Brain microvascular endothelial cell (primary cell): ENCODE measurements at regions not wholly inside any gene's neighbourhood (a gene's known extent, or its start where the extent isn't known, plus 50 kb on each side); places are given as distances from the start of the nearest gene placed in this dataset.

ENCODE experiments used
- DNase-seq: peaks from one replicate; pipeline ENCODE4 v3.0.0-alpha.2; 2020
- H3K27ac ChIP-seq: fragments of 250-450 bp; sonication (Bioruptor Pico); 2 replicates; pipeline ENCODE4 v1.5.1; 2020; ENCODE audit warnings: mild to moderate bottlenecking, moderate library complexity
- H3K27me3 ChIP-seq: fragments of 250-450 bp; sonication (Bioruptor Pico); replicated peaks from 2 replicates; pipeline ENCODE4 v1.5.1; 2020; ENCODE audit warnings: mild to moderate bottlenecking
- H3K36me3 ChIP-seq: fragments of 250-450 bp; sonication (Bioruptor Pico); replicated peaks from 2 replicates; pipeline ENCODE4 v1.5.1; 2020; ENCODE audit warnings: mild to moderate bottlenecking
- H3K4me3 ChIP-seq: 2 replicates; pipeline ENCODE4 v1.5.1; 2011; ENCODE audit warnings: low read depth, mild to moderate bottlenecking, control low read depth, low read length, moderate library complexity
- in situ Hi-C: cut with HindIII; loops from 2 replicates; pipeline ENCODE4 v1.10.0; 2017; ENCODE audit warnings: low sequenced_read_pairs, low pct_ligation_motif_present
- TF ChIP-seq, protein P1 (sequence below): IDR thresholded peaks from 2 replicates; pipeline ENCODE4 v1.5.1; 2011; ENCODE audit warnings: low read depth, mild to moderate bottlenecking, moderate library complexity, low read length, control low read depth, inconsistent platforms; ENCODE audit errors: missing control alignments

DNA sequence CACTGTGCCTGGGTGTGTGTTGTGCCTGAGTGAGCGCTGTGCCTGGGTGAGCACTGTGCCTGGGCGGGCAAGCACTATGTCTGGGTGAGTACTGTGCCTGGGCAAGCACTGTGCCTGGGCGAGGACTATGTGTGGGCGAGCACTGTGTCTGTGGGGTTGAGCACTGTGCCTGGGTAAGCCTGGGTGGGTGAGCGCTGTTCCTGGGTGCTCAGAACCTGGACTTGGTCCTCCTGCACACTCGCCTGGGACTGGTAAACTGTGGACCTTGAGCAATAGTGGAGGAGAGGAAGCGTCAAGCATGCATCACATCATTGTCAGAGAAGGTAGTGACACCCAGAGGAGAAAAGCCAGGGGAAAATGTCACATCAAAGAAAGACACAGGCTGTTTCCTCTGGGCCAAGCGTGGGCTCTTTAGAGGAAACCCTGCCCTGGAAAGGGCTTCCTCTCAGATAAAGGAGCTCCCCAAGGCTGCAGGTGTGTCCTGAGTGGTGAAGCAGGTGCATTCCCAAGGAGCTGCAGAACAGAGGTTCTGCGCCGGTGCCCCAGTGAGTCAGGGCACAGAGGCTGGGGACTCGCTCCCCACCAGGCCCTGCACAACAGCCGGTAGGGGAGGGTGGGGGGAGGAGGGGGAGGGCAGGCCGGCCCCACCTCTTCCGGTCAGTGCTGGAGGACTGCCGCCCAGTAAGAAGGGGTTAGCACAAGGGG lies 141.2 kb downstream of the TEX29 start:
- no peak overlapping the region for H3K4me3 ChIP-seq
- peaks cover 3% of the 10 kb centered on the region for H3K27me3 ChIP-seq
- TF ChIP-seq, protein P1, sequence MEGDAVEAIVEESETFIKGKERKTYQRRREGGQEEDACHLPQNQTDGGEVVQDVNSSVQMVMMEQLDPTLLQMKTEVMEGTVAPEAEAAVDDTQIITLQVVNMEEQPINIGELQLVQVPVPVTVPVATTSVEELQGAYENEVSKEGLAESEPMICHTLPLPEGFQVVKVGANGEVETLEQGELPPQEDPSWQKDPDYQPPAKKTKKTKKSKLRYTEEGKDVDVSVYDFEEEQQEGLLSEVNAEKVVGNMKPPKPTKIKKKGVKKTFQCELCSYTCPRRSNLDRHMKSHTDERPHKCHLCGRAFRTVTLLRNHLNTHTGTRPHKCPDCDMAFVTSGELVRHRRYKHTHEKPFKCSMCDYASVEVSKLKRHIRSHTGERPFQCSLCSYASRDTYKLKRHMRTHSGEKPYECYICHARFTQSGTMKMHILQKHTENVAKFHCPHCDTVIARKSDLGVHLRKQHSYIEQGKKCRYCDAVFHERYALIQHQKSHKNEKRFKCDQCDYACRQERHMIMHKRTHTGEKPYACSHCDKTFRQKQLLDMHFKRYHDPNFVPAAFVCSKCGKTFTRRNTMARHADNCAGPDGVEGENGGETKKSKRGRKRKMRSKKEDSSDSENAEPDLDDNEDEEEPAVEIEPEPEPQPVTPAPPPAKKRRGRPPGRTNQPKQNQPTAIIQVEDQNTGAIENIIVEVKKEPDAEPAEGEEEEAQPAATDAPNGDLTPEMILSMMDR = no peak
- no peak overlapping the region for H3K27ac ChIP-seq
- DNase-seq = no peak
- H3K36me3 ChIP-seq = no peaks in the 10 kb centered on the region
- in situ Hi-C loops = no loop called here

DNA sequence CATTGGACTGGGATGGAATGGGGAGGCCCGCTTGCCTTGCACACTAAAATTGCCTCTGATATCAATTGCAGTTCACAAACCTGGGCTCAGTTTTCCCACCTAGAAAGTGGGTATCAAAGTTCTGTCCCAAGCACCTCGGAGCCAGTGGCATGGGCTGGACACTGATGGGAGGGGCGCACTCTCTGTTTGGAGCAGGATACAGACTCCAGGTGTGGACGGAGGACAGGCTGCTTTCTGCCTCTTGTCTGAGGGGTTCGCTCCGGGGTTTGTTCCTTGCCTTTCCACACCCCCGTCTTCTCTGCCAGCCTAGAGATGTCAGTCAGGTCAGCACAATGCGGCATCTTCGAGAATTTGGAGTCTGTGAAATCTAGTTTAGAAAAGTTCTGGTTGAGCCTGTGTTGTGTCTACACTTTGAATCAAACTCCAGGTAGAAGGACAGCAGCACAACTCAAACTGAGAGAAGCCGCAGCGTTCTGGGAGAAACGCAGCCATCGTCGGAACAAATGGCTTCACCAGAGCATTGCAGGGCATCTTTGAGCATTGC lies 141.9 kb downstream of the TEX29 start:
- no peak overlapping the region for H3K27ac ChIP-seq
- no peak overlapping the region for H3K4me3 ChIP-seq
- in situ Hi-C loops = no loop called here
- DNase-seq = no peak
- no peaks in the 10 kb centered on the region for H3K36me3 ChIP-seq
- TF ChIP-seq, protein P1 = no peak
- H3K27me3 ChIP-seq = peaks cover 3% of the 10 kb centered on the region

DNA sequence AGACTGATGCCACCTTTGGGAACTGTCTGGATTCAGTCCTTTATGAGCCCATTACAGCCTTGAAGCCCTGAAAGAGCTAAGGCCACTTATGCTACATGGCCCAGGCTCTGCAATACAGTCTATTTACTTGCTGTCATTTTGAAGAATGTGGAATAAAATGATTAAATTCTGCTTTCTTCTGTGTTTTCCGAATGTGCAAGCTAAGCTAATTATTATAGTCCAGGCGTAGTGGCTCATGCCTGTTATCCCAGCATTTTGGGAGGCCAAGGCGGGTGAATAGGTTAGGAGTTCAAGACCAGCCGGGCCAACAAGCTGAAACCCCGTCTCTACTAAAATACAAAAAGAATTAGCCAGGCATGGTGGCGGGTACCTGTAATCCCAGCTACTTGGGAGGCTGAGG lies 142.5 kb downstream of the TEX29 start:
- in situ Hi-C loops = no loop called here

DNA sequence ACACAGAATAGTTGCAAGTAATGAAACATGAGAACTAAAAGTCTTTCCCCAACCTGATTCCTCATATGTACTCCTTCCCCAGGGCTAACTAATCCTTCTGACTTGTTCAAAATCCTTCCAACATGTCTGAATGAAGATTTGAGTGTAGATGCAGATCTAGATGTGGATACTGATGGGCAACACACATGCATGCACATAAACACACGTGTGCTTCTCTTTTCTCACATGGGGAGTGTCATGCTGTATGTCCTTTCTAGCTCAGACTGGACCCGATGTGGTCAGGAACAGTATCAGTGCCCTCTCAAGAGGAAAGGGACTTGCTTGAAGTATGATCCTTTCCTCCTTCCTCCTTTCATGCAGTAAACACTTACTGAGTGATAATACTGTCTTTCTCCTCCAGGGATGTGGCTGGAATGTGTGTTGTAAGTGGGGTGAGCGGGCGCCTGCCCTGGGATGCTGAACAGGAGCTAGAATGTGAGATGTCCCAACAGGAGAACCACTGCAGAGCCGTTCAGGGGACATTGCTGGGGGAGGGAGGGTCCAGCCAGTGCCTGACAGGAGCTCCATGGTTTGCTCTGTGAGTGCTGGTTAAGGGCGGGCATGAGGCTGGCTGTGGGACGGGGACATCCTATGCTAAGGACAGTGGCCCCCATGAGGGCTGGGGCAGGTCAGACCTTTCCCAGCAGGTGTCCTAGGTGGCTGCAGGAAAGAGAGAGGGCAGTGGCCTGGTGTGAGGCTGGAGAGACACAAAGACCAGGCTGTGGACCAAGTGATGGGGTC lies 146.9 kb downstream of the TEX29 start:
- peaks cover 3% of the 10 kb centered on the region for H3K27me3 ChIP-seq
- DNase-seq = no peak
- H3K27ac ChIP-seq = no peak overlapping the region
- H3K36me3 ChIP-seq = no peaks in the 10 kb centered on the region
- TF ChIP-seq, protein P1 = no peak
- in situ Hi-C loops = no loop called here
- no peak overlapping the region for H3K4me3 ChIP-seq

More for the DNA sequence above, 142.5 kb downstream of the TEX29 start:
- Histone ChIP-seq H3K36me3 (no peaks in the 10 kb centered on the region), H3K27ac (no peak overlapping the region), H3K27me3 (peaks cover 3% of the 10 kb centered on the region), H3K4me3 (no peak overlapping the region)
- no peak for DNase-seq
- TF ChIP-seq, protein P1 = no peak

DNA sequence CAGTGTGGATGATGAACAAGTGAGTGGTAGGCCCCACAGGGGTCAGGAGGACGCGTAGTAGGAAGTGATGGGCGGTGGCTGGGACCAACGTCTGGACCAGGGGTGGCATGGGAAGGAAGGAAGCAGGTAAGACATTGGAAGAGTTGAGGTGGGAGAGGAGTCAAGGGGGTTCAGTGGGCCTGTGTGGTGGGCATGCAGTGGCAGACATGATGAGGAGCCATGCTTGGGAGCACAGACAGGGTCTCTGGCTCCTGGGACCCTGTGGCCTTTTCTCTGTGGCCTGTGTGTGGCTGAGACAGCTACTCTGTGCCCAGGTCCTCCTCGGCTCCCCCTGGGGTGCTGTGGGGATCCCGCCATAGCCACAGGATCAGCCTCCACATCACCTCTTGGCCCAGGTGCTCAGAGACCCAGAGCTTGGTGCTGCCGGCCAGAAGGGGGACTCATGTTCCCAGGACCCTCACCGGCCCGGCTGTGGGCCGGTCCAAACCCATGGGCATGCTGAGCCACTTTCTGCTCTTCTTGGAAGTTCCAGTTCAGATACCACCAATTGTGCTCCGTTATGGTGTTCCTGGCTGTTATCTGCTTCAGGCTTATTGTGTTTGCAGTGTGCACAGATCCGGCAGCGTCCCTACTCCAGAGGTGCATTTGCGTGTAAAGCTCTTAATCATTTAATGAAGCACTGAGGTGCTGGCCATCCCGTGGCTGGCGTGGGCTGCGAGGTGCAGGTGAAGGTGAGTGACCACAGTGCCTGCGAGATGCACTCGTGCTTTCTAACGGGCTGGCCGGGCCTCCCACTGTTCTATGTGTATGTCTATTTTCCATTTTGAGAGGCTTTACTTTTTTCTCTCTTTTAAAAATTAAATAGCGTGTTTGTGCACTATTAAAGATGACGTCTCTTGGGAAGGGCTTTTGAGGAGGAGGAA lies 147.9 kb downstream of the TEX29 start:
- DNase-seq = no peak
- no peak overlapping the region for H3K4me3 ChIP-seq
- H3K36me3 ChIP-seq = no peaks in the 10 kb centered on the region
- TF ChIP-seq, protein P1 = no peak
- no peak overlapping the region for H3K27ac ChIP-seq
- in situ Hi-C loops = no loop called here
- H3K27me3 ChIP-seq = peaks cover 3% of the 10 kb centered on the region
